ENCODE measurements at regions not wholly inside any gene's neighbourhood (a gene's known extent, or its start where the extent isn't known, plus 50 kb on each side); places are given as distances from the start of the nearest gene placed in this dataset.

GRCh38 chr5:6058055-6058715, 320.2 kb downstream of the MED10 start:
- no peaks in the 10 kb centered on the region for H3K36me3 Mint-ChIP-seq (ENCODE audit: low read depth)
- H3K27ac Mint-ChIP-seq: no peak overlapping the region
- Histone ChIP-seq H3K4me3 (ENCODE audit: low read length) (no peak overlapping the region), H3K9ac (ENCODE audit: extremely low read depth, low read length, poor library complexity, severe bottlenecking) (no peak overlapping the region), H3K4me1 (ENCODE audit: control insufficient read depth, insufficient read depth, low read length) (no peaks in the 10 kb centered on the region), H3K36me3 (ENCODE audit: control insufficient read depth, insufficient read depth, low read length) (no peaks in the 10 kb centered on the region), H3K27me3 (ENCODE audit: control insufficient read depth, insufficient read depth, low read length, poor library complexity, severe bottlenecking) (no peaks in the 10 kb centered on the region), H3K27ac (ENCODE audit: low read depth, low read length) (no peak overlapping the region), H3K9me3 (ENCODE audit: control insufficient read depth, low read length) (no peaks in the 10 kb centered on the region)
- no peaks in the 10 kb centered on the region for H3K4me1 Mint-ChIP-seq
- no peak for DNase-seq
- TF ChIP-seq CTCF (conservative IDR thresholded peaks at IDR 0.05): no peak
- no peak overlapping the region for H3K4me3 Mint-ChIP-seq
- H3K27me3 Mint-ChIP-seq (ENCODE audit: insufficient read depth): no peaks in the 10 kb centered on the region
- WGBS, 2 experiments (ENCODE audit: insufficient coverage in 1 of 2, insufficient read length in 1 of 2): 87 to 92% methylated on average over 4 to 14 of the region's 14 CpGs
- no peaks in the 10 kb centered on the region for H3K9me3 Mint-ChIP-seq

DNA sequence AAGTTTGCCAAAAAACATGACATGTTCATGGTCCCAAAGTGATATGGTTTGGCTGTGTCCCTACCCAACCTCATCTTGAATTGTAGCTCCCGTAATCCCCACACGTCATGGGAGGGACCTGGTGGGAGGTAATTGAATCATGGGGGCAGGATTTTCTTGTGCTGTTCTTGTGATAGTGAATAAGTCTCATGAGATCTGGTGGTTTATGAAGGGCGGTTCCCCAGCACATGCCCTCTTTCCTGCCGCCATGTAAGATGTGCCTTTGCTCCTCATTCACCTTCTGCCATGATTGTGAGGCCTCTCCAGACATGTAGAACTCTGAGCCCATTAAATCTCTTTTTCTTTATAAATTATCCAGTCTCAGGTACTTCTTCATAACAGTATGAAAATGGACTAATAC, 322.1 kb downstream of the MED10 start:
- H3K27ac ChIP-seq (ENCODE audit: low read depth, low read length): no peak overlapping the region
- TF ChIP-seq CTCF (conservative IDR thresholded peaks at IDR 0.05): no peak
- H3K4me1 ChIP-seq (ENCODE audit: control insufficient read depth, insufficient read depth, low read length): no peaks in the 10 kb centered on the region
- no peak overlapping the region for H3K4me3 ChIP-seq (ENCODE audit: low read length)
- Mint-ChIP-seq H3K36me3 (ENCODE audit: low read depth) (no peaks in the 10 kb centered on the region), H3K9me3 (no peaks in the 10 kb centered on the region), H3K27me3 (ENCODE audit: insufficient read depth) (no peaks in the 10 kb centered on the region), H3K27ac (no peak overlapping the region), H3K4me1 (no peaks in the 10 kb centered on the region), H3K4me3 (no peak overlapping the region)
- WGBS, 2 experiments (ENCODE audit: insufficient coverage in 1 of 2, insufficient read length in 1 of 2): 83 to 89% methylated on average over 2 to 4 of the region's 4 CpGs
- no peaks in the 10 kb centered on the region for H3K36me3 ChIP-seq (ENCODE audit: control insufficient read depth, insufficient read depth, low read length)
- no peak overlapping the region for H3K9ac ChIP-seq (ENCODE audit: extremely low read depth, low read length, poor library complexity, severe bottlenecking)
- H3K27me3 ChIP-seq (ENCODE audit: control insufficient read depth, insufficient read depth, low read length, poor library complexity, severe bottlenecking): no peaks in the 10 kb centered on the region
- no peaks in the 10 kb centered on the region for H3K9me3 ChIP-seq (ENCODE audit: control insufficient read depth, low read length)
- no peak for DNase-seq

DNA sequence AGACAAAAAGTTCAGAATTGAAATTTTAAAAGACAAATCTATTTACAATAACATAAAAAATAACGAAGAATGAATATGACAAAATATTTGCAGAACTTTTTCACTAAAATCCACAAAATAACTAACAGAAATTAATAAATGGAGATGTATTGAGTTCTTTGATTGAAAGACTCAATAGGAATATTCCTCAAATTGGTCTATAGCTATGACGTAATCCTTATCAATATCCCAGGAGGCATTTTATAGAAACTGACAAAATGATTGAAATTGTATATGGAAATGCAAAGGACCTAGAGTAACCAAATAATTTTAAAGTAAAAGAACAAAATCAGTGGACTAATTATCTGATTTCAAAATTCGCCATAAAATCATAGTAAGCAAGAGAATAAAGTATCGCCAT, 328.7 kb downstream of the MED10 start:
- no peak overlapping the region for H3K9ac ChIP-seq (ENCODE audit: extremely low read depth, low read length, poor library complexity, severe bottlenecking)
- no peaks in the 10 kb centered on the region for H3K4me1 ChIP-seq (ENCODE audit: control insufficient read depth, insufficient read depth, low read length)
- no peak overlapping the region for H3K4me3 ChIP-seq (ENCODE audit: low read length)
- no peaks in the 10 kb centered on the region for H3K36me3 ChIP-seq (ENCODE audit: control insufficient read depth, insufficient read depth, low read length)
- no peak overlapping the region for H3K4me3 Mint-ChIP-seq
- no peak overlapping the region for H3K27ac ChIP-seq (ENCODE audit: low read depth, low read length)
- H3K9me3 Mint-ChIP-seq: no peaks in the 10 kb centered on the region
- peaks cover 3% of the 10 kb centered on the region for H3K27me3 Mint-ChIP-seq (ENCODE audit: insufficient read depth)
- H3K36me3 Mint-ChIP-seq (ENCODE audit: low read depth): no peaks in the 10 kb centered on the region
- no peak for TF ChIP-seq CTCF (conservative IDR thresholded peaks at IDR 0.05)
- no peak overlapping the region for H3K27ac Mint-ChIP-seq
- no peaks in the 10 kb centered on the region for H3K9me3 ChIP-seq (ENCODE audit: control insufficient read depth, low read length)
- no peak for DNase-seq
- H3K27me3 ChIP-seq (ENCODE audit: control insufficient read depth, insufficient read depth, low read length, poor library complexity, severe bottlenecking): no peaks in the 10 kb centered on the region
- WGBS, 2 experiments (ENCODE audit: insufficient coverage in 1 of 2, insufficient read length in 1 of 2): 89% methylated on average over 2 of the region's 4 CpGs; no CpG with 5 or more reads in 1 of the 2 experiments
- no peaks in the 10 kb centered on the region for H3K4me1 Mint-ChIP-seq
